A549 (cell line): ENCODE measurements at regions not wholly inside any gene's neighbourhood (a gene's known extent, or its start where the extent isn't known, plus 50 kb on each side); places are given as distances from the start of the nearest gene placed in this dataset.

Experiments used
- CEBPB ChIP-seq, 2 experiments: fragments of >200 bp in 1 of 2; sonication (Bioruptor Twin) in 1 of 2; formaldehyde crosslinking in 1 of 2; IDR thresholded peaks; 2 replicates each; pipeline ENCODE4 v1.6.1; 2012 to 2016
- CTCF ChIP-seq: fragments of >200 bp; sonication (Bioruptor Twin); formaldehyde crosslinking; IDR thresholded peaks from 3 replicates; pipeline ENCODE4 v1.5.1; 2016
- EP300 ChIP-seq, 2 experiments: fragments of >200 bp; sonication (Bioruptor Twin); formaldehyde crosslinking; IDR thresholded peaks; 2 replicates in 1 of 2; 3 replicates in 1 of 2; pipeline ENCODE4 v1.6.1; 2016 to 2017
- JUN ChIP-seq, 2 experiments: fragments of >200 bp; sonication (Bioruptor Twin); formaldehyde crosslinking; IDR thresholded peaks; 2 replicates in 1 of 2; 3 replicates in 1 of 2; pipeline ENCODE4 v1.6.1; 2016 to 2017
- POLR2A ChIP-seq: IDR thresholded peaks from 2 replicates; pipeline ENCODE4 v1.6.1; 2012; ENCODE audit warnings: mild to moderate bottlenecking, low read length

GRCh38 chr2:56757884-56758545 is 574.2 kb downstream of the CCDC85A start:
- TF ChIP-seq POLR2A (no peak), CEBPB (IDR thresholded peaks at IDR 0.05) (0 out of 4 replicates have a peak, but pooled peaks of 1 of the 2 experiments have one; percentile 19), JUN (IDR thresholded peaks at IDR 0.05) (no peak), CTCF (no peak), EP300 (IDR thresholded peaks at IDR 0.05) (no peak)
